CD4-positive, alpha-beta T cell (primary cell): ENCODE measurements at regions not wholly inside any gene's neighbourhood (a gene's known extent, or its start where the extent isn't known, plus 50 kb on each side); places are given as distances from the start of the nearest gene placed in this dataset.

Experiments used
- ATAC-seq: fragments of 200-7000 bp; cut with Tn5 transposase; one replicate; pipeline ENCODE4 v1.10.0; 2022; ENCODE audit warnings: mild to moderate bottlenecking; ENCODE audit not compliant: poor library complexity
- CTCF ChIA-PET: fragments of 350-600 bp; sonication (Branson Sonifier 250); formaldehyde crosslinking; loops from one replicate; lab custom pipeline; 2021; ENCODE audit warnings: antibody characterized with exemption, inconsistent platforms; lab: Charles Lee
- POLR2A ChIA-PET: fragments of 350-600 bp; sonication (Branson Sonifier 250); formaldehyde crosslinking; loops from one replicate; lab custom pipeline; 2021; ENCODE audit warnings: antibody characterized with exemption, inconsistent platforms; lab: Charles Lee
- DNase-seq, 14 experiments: peaks; one replicate each; pipeline ENCODE4 v3.0.0-alpha.2; 2013 to 2020; ENCODE audit warnings: mixed read lengths in 2 of 14
- H3K27ac ChIP-seq, 2 donors: one replicate each; pipeline versions ENCODE4 v1.5.1 to v1.7.0; 2013; ENCODE audit warnings: low read length in 2 of 2, low read depth in 1 of 2, mild to moderate bottlenecking in 1 of 2
- H3K27me3 ChIP-seq, 2 experiments: 1 replicate in 1 of 2; 2 replicates in 1 of 2; pipeline versions ENCODE4 v1.6.1 to v1.7.0; 2013; ENCODE audit warnings: low read length in 2 of 2, control low read depth in 1 of 2, mild to moderate bottlenecking in 1 of 2, moderate library complexity in 1 of 2; ENCODE audit not compliant: insufficient read depth in 2 of 2, control insufficient read depth in 1 of 2
- H3K36me3 ChIP-seq: one replicate; pipeline ENCODE4 v1.6.1; 2013; ENCODE audit warnings: low read length, control low read depth; ENCODE audit not compliant: insufficient read depth
- H3K4me1 ChIP-seq: one replicate; pipeline ENCODE4 v1.6.1; 2013; ENCODE audit warnings: low read length, control low read depth; ENCODE audit not compliant: insufficient read depth
- H3K4me3 ChIP-seq: one replicate; pipeline ENCODE4 v1.5.1; 2013; ENCODE audit warnings: mild to moderate bottlenecking, low read length, moderate library complexity
- H3K9me3 ChIP-seq, 2 experiments: 1 replicate in 1 of 2; 2 replicates in 1 of 2; pipeline versions ENCODE4 v1.6.1 to v1.7.0; 2013; ENCODE audit warnings: low read length in 2 of 2, mild to moderate bottlenecking in 2 of 2, control low read depth in 1 of 2, moderate library complexity in 1 of 2; ENCODE audit not compliant: control insufficient read depth in 1 of 2, insufficient read depth in 1 of 2
- H3K27ac Mint-ChIP-seq: one replicate; pipeline ENCODE4 v1.8.0; 2020; ENCODE audit warnings: mixed read lengths
- H3K27me3 Mint-ChIP-seq: one replicate; pipeline ENCODE4 v1.8.0; 2021; ENCODE audit warnings: mixed read lengths
- H3K36me3 Mint-ChIP-seq: one replicate; pipeline ENCODE4 v1.8.0; 2021; ENCODE audit warnings: low read depth, mixed read lengths
- H3K4me1 Mint-ChIP-seq: one replicate; pipeline ENCODE4 v1.8.0; 2021; ENCODE audit warnings: low read depth, mixed read lengths
- H3K4me3 Mint-ChIP-seq: one replicate; pipeline ENCODE4 v1.8.0; 2020; ENCODE audit warnings: mild to moderate bottlenecking, mixed read lengths
- H3K9me3 Mint-ChIP-seq: one replicate; pipeline ENCODE4 v1.8.0; 2020; ENCODE audit warnings: mixed read lengths
- CTCF ChIP-seq: fragments of 200-600 bp; IDR thresholded peaks from one replicate; pipeline ENCODE4 v1.8.0; 2022; ENCODE audit warnings: antibody characterized with exemption, mild to moderate bottlenecking
- intact Hi-C, 2 experiments: fragments of 100-400 bp; cut with DNase I in 1 of 2; cut with micrococcal nuclease in 1 of 2; formaldehyde crosslinking; loops; one replicate each; pipeline versions ENCODE4 v1.15.1 to v1.9.0; 2023 to 2025; cut with DNase I, micrococcal nuclease

- H3K36me3 Mint-ChIP-seq: no peaks in the 10 kb centered on the region
- Histone ChIP-seq H3K4me3 (no peak overlapping the region), H3K27me3 (no peaks in the 10 kb centered on the region), H3K9me3 (no peaks in the 10 kb centered on the region), H3K36me3 (no peaks in the 10 kb centered on the region), H3K4me1 (no peaks in the 10 kb centered on the region), H3K27ac (no peak overlapping the region)
- ATAC-seq (no peak), DNase-seq (no peak)
- intact Hi-C loops: no loop called here
- ChIA-PET POLR2A (no interaction called here), CTCF (no interaction called here)
- TF ChIP-seq CTCF: no peak
- no peaks in the 10 kb centered on the region for H3K27me3 Mint-ChIP-seq
- H3K27ac Mint-ChIP-seq: no peak overlapping the region
- H3K4me3 Mint-ChIP-seq: no peak overlapping the region
- H3K9me3 Mint-ChIP-seq: no peaks in the 10 kb centered on the region
- H3K4me1 Mint-ChIP-seq: no peaks in the 10 kb centered on the region
Observed at GRCh38 chr6:112439010-112439409, 91.9 kb downstream of the RFPL4B start.

DNA sequence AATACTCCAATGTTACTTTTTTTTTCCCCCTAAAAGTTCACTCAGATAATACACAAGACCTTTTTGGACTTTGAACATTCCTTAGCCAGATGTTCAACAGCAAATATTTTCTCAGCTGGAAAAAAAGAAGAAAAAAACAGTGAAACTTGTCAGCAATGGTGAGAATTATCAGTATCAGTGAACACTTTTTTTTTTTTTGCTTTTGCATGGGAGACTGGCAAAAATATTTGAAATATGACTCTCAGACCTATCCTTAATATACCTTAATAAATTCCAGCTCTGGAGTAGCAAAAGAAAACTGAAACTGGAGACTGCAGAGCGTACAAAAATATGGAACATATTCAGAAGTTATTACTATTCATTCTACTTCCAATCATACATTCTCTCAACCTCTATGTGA is 92.3 kb downstream of the RFPL4B start:
- no peaks in the 10 kb centered on the region for H3K27me3 ChIP-seq
- H3K9me3 Mint-ChIP-seq: no peaks in the 10 kb centered on the region
- ATAC-seq: no peak
- no peak overlapping the region for H3K27ac ChIP-seq
- no peak for TF ChIP-seq CTCF
- CTCF ChIA-PET: no interaction called here
- no peak overlapping the region for H3K4me3 ChIP-seq
- H3K27me3 Mint-ChIP-seq: peaks cover 4% of the 10 kb centered on the region
- H3K9me3 ChIP-seq: no peaks in the 10 kb centered on the region
- DNase-seq: no peak
- H3K36me3 Mint-ChIP-seq: no peaks in the 10 kb centered on the region
- no peak overlapping the region for H3K4me3 Mint-ChIP-seq
- no peak overlapping the region for H3K27ac Mint-ChIP-seq
- no peaks in the 10 kb centered on the region for H3K36me3 ChIP-seq
- H3K4me1 ChIP-seq: no peaks in the 10 kb centered on the region
- POLR2A ChIA-PET: no interaction called here
- no peaks in the 10 kb centered on the region for H3K4me1 Mint-ChIP-seq
- intact Hi-C loops: no loop called here

DNA sequence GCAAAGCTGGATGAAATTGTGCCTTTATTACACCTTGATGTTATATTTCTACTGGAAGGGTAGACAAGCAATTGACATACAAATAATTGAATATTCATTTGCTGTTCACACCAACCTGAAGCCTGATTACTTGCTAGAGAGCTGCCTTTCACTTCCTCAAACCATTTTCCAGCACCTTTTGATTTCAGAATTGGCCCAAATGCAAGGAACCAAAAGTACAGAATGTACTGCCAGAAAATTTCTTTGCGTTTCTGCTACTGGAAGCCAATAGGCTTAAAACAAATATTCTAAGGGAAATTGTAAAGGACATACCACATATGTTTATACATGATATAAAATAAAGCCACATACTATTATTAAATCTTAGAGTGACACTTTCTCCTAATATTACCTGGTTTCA is 94.5 kb downstream of the RFPL4B start:
- Mint-ChIP-seq H3K36me3 (no peaks in the 10 kb centered on the region), H3K4me1 (no peaks in the 10 kb centered on the region), H3K4me3 (no peak overlapping the region), H3K27ac (no peak overlapping the region), H3K9me3 (no peaks in the 10 kb centered on the region), H3K27me3 (peaks cover 4% of the 10 kb centered on the region)
- CTCF ChIA-PET: no interaction called here
- no peaks in the 10 kb centered on the region for H3K4me1 ChIP-seq
- ATAC-seq (no peak), DNase-seq (no peak)
- POLR2A ChIA-PET: no interaction called here
- no peak overlapping the region for H3K27ac ChIP-seq
- no peak for TF ChIP-seq CTCF
- H3K9me3 ChIP-seq: no peaks in the 10 kb centered on the region
- H3K4me3 ChIP-seq: no peak overlapping the region
- intact Hi-C loops: no loop called here
- no peaks in the 10 kb centered on the region for H3K36me3 ChIP-seq
- no peaks in the 10 kb centered on the region for H3K27me3 ChIP-seq
